Lung (tissue), 11 donors: ENCODE measurements at regions not wholly inside any gene's neighbourhood (a gene's known extent, or its start where the extent isn't known, plus 50 kb on each side); places are given as distances from the start of the nearest gene placed in this dataset.

Source experiments
- ATAC-seq: fragments of 200-7000 bp; cut with Tn5 transposase; one replicate; pipeline ENCODE4 v1.9.1; 2020; ENCODE audit warnings: moderate number of reproducible peaks; ENCODE audit not compliant: insufficient read depth, low FRiP score
- DNase-seq, 3 donors: peaks; one replicate each; pipeline ENCODE4 v3.0.0-alpha.2; 2013 to 2017
- H3K27ac ChIP-seq, 2 donors: one replicate each; pipeline ENCODE4 v1.5.1; 2013; ENCODE audit warnings: mild to moderate bottlenecking in 2 of 2, moderate library complexity in 2 of 2, control low read depth in 1 of 2, inconsistent platforms in 1 of 2, low read depth in 1 of 2, low read length in 1 of 2
- H3K27me3 ChIP-seq, 3 donors: one replicate each; pipeline ENCODE4 v1.5.1; 2013; ENCODE audit warnings: low read length in 2 of 3; ENCODE audit not compliant: control insufficient read depth in 3 of 3, insufficient read depth in 3 of 3
- H3K36me3 ChIP-seq, 4 donors: one replicate each; pipeline ENCODE4 v1.5.1; 2013; ENCODE audit warnings: low read length in 4 of 4, mild to moderate bottlenecking in 1 of 4, moderate library complexity in 1 of 4; ENCODE audit not compliant: control insufficient read depth in 4 of 4, insufficient read depth in 4 of 4
- H3K4me1 ChIP-seq, 5 donors: one replicate each; pipeline ENCODE4 v1.5.1; 2013; ENCODE audit warnings: low read length in 5 of 5, mild to moderate bottlenecking in 2 of 5, moderate library complexity in 1 of 5; ENCODE audit not compliant: control insufficient read depth in 5 of 5, insufficient read depth in 5 of 5
- H3K4me3 ChIP-seq: one replicate; pipeline ENCODE4 v1.5.1; 2013; ENCODE audit warnings: mild to moderate bottlenecking, control low read depth, moderate library complexity
- H3K9ac ChIP-seq, 2 donors: one replicate each; pipeline ENCODE4 v1.5.1; 2013; ENCODE audit warnings: low read length in 2 of 2, control low read depth in 1 of 2; ENCODE audit not compliant: insufficient read depth in 1 of 2
- H3K9me3 ChIP-seq, 4 donors: one replicate each; pipeline ENCODE4 v1.5.1; 2013; ENCODE audit warnings: low read length in 3 of 4, mild to moderate bottlenecking in 1 of 4, moderate library complexity in 1 of 4; ENCODE audit not compliant: control insufficient read depth in 4 of 4, insufficient read depth in 3 of 4
- WGBS, 2 donors: extraction: QIAGEN DNeasy Blood & Tissue Kit; methylation state at CpG; one replicate each; pipeline ENCODE4 v1.1.7; 2013; 5-methylcytosine and 5-hydroxymethylcytosine counted together
- TF ChIP-seq, protein P1 (sequence below): IDR thresholded peaks from 2 replicates; pipeline ENCODE4 v1.5.1; 2012; ENCODE audit warnings: mild to moderate bottlenecking; ENCODE audit errors: control extremely low read depth, extremely low read depth
- donor health status: control.
- donor health status: control.
- donor health status: Bipolar disorder and iron deficiency.
- donor health status: healthy.
- donor health status: DM: yes; HTN: yes; CAD: no.

DNA sequence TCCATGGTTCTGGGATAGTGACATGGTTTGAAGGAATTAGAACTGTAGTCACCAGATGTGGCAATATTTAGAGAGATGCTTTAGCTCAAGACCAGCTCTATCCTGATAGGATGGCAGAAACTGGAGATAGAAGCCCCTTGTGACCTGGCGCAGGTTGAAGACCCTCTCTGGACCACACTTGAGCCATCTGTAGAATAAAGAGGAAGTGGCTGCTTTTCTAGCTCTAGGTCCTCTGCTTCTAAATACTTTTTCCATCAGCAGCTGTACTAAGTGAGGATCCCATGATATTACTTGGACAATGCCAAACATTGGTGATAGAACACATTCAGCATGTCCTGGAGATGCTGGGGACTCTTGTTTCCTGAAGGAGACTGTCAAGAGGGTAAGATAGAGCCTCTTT, 172.6 kb downstream of the PDCD6IP start:
- Histone ChIP-seq H3K27ac (no peak overlapping the region), H3K9ac (no peak overlapping the region), H3K9me3 (peaks cover 0 to 5% (median 1%) of the 10 kb centered on the region in 4 donors), H3K27me3 (no peaks in the 10 kb centered on the region), H3K36me3 (no peaks in the 10 kb centered on the region), H3K4me3 (no peak overlapping the region), H3K4me1 (no peaks in the 10 kb centered on the region)
- TF ChIP-seq, protein P1, sequence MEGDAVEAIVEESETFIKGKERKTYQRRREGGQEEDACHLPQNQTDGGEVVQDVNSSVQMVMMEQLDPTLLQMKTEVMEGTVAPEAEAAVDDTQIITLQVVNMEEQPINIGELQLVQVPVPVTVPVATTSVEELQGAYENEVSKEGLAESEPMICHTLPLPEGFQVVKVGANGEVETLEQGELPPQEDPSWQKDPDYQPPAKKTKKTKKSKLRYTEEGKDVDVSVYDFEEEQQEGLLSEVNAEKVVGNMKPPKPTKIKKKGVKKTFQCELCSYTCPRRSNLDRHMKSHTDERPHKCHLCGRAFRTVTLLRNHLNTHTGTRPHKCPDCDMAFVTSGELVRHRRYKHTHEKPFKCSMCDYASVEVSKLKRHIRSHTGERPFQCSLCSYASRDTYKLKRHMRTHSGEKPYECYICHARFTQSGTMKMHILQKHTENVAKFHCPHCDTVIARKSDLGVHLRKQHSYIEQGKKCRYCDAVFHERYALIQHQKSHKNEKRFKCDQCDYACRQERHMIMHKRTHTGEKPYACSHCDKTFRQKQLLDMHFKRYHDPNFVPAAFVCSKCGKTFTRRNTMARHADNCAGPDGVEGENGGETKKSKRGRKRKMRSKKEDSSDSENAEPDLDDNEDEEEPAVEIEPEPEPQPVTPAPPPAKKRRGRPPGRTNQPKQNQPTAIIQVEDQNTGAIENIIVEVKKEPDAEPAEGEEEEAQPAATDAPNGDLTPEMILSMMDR, result no peak
- 100% methylated on average over 1 of the region's 1 CpG for WGBS, 2 donors
- DNase-seq (no peak), ATAC-seq (no peak)

DNA sequence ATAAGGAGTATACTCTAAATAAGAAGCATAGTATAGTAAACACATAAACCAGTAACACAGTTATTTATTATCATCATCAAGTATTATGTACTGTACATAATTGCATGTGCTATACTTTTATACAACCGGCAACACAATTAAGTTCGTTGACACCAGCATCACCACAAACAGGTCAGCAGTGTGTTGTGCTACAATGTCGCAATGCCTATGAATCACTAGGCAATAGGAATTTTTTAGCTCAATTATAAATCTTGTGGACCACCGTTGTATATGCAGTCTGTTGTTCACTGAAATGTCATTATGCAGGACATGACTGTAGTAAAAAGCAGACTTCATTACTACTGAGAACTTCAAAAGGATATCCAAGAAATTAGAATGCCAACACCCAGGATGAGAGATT, 177.0 kb downstream of the PDCD6IP start:
- DNase-seq, result no peak
- Histone ChIP-seq H3K27me3 (no peaks in the 10 kb centered on the region), H3K4me1 (no peaks in the 10 kb centered on the region), H3K36me3 (no peaks in the 10 kb centered on the region), H3K27ac (no peak overlapping the region), H3K9me3 (peaks cover 0 to 2% (median under 1%) of the 10 kb centered on the region in 4 donors), H3K4me3 (no peak overlapping the region), H3K9ac (no peak overlapping the region)
- TF ChIP-seq, protein P1, result no peak
- WGBS, 2 donors, result 90 to 93% methylated on average over 4 of the region's 4 CpGs
- no peak for ATAC-seq

DNA sequence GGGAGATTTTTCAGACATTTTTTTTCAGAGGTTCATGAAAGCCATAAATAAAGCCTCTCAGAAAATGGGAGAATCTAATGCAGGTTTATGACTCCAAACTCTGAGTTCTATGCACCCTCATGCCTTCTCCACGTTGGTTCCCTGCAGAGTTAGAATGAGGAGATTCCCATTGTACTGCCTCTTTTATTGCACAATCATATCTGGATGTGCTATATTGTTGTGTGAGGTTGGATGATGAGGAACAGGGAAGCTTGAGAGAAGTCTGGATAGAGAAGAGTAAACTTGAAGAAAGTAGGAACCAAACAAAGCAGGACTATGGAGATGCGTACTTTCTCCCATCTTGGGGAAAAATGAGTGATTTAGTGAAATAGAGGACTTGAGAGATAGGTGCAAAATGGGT, 178.8 kb downstream of the PDCD6IP start:
- Histone ChIP-seq H3K27ac (no peak overlapping the region), H3K27me3 (no peaks in the 10 kb centered on the region), H3K9me3 (no peaks in the 10 kb centered on the region), H3K36me3 (no peaks in the 10 kb centered on the region), H3K4me3 (no peak overlapping the region), H3K4me1 (no peaks in the 10 kb centered on the region), H3K9ac (no peak overlapping the region)
- TF ChIP-seq, protein P1, result no peak
- DNase-seq (no peak), ATAC-seq (no peak)
- WGBS, 2 donors, result 75 to 83% methylated on average over 2 of the region's 2 CpGs

DNA sequence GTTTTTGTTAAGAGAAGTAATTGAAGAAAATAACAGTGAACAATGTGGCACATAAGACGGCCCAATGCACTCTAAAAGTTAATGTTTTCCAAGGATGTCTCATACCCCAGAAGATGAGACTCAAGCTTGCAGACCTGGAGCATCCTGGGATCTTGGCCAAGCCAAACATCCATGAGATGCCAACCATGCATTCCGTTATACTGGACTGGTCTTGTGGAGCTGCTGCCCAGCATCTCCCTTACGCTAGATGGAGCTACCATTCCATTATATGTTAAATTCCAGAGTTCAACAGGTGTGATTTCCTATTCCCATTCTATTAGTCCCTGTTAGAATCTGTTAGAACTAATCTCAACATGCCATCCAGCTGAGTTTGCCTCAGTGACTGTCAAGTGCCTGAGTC, 181.8 kb downstream of the PDCD6IP start:
- 44 to 62% methylated on average over 3 of the region's 3 CpGs for WGBS, 2 donors
- H3K9ac ChIP-seq, result no peak overlapping the region
- H3K4me3 ChIP-seq, result no peak overlapping the region
- no peak overlapping the region for H3K27ac ChIP-seq
- H3K27me3 ChIP-seq, result no peaks in the 10 kb centered on the region
- DNase-seq, result peak in 2 of 3 donors; percentile 3 to 14
- H3K9me3 ChIP-seq, result no peaks in the 10 kb centered on the region
- H3K36me3 ChIP-seq, result no peaks in the 10 kb centered on the region
- no peaks in the 10 kb centered on the region for H3K4me1 ChIP-seq
- TF ChIP-seq, protein P1, result no peak
- ATAC-seq, result peak; percentile 39
